ENCODE measurements at regions not wholly inside any gene's neighbourhood (a gene's known extent, or its start where the extent isn't known, plus 50 kb on each side); places are given as distances from the start of the nearest gene placed in this dataset.

DNA sequence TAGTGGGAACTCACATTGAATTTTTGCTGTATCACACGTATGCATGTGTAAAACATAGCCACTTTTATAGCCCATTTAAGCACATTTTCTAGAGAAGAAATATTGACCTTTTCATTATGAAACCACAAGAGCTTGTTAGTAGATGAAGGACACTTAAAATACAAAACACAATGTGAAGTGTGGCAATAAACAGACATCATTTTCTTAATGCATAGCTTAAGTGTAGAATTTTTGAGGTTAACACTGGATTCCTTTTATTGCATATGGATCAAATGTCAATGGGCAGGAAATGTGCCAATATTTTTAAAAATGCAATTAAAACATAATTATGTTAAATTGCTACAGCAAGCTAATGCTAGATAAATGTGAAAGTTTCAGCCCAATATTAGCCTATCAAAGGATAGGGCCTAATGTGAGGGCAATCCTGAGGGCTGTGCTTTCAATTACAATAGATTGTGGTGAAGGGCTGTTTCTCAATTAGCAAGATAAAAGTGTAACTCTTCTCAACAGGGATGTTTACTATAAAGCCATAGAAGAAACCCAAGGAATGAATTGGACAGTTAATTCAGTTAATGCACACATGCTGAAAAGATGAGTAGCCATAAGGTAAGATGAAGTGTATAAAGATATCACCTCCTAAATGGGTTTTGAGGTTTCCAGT, 489.0 kb upstream of the CDIN1 start:
- Histone ChIP-seq H3K27me3 (ENCODE audit: insufficient read depth, low read depth, severe bottlenecking) (no peaks in the 10 kb centered on the region), H3K36me3 (no peaks in the 10 kb centered on the region), H3K27ac (no peak overlapping the region), H3K4me3 (ENCODE audit: low read depth, low read length) (no peak overlapping the region), H3K9me3 (ENCODE audit: severe bottlenecking) (no peaks in the 10 kb centered on the region)
- no peak for DNase-seq
- TF ChIP-seq, protein P1, sequence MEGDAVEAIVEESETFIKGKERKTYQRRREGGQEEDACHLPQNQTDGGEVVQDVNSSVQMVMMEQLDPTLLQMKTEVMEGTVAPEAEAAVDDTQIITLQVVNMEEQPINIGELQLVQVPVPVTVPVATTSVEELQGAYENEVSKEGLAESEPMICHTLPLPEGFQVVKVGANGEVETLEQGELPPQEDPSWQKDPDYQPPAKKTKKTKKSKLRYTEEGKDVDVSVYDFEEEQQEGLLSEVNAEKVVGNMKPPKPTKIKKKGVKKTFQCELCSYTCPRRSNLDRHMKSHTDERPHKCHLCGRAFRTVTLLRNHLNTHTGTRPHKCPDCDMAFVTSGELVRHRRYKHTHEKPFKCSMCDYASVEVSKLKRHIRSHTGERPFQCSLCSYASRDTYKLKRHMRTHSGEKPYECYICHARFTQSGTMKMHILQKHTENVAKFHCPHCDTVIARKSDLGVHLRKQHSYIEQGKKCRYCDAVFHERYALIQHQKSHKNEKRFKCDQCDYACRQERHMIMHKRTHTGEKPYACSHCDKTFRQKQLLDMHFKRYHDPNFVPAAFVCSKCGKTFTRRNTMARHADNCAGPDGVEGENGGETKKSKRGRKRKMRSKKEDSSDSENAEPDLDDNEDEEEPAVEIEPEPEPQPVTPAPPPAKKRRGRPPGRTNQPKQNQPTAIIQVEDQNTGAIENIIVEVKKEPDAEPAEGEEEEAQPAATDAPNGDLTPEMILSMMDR (IDR thresholded peaks at IDR 0.05; ENCODE audit: low read depth, low read length): no peak

DNA sequence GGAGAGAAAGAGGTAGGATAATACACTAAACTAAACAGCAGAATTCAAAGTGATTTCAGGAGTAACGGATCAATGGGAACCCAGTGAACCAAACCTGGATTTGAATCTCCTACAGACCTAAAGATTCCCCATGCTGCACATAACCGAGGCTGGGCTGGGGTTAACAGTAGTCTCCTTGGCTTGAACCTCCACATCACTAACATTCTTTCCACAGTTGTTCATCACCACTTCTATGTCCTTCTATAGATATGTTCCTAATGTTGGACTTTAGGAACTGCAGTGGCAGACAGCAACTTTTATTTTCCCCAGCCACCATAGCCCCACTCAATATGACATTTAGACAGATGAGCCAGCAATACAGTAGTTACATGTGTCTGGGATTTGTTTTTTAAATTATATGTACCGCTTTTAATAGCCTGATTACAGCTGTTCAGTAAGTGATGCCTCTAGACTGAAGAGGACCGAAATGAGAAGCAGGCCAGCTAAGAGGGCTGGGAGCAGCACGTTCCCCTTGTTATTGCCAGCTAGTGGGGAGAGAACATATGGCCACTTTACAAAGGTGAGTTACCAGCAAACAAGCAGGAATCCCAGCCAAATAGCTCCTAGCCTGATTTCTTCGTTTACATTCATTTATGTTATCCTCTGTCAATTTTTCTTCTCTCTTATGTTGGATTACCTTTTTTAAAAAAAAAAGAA, 472.6 kb upstream of the CDIN1 start:
- H3K27me3 ChIP-seq (ENCODE audit: insufficient read depth, low read depth, severe bottlenecking): no peaks in the 10 kb centered on the region
- H3K9me3 ChIP-seq (ENCODE audit: severe bottlenecking): no peaks in the 10 kb centered on the region
- no peaks in the 10 kb centered on the region for H3K36me3 ChIP-seq
- TF ChIP-seq, protein P1 (IDR thresholded peaks at IDR 0.05; ENCODE audit: low read depth, low read length): no peak
- no peak overlapping the region for H3K27ac ChIP-seq
- H3K4me3 ChIP-seq (ENCODE audit: low read depth, low read length): no peak overlapping the region
- no peak for DNase-seq

DNA sequence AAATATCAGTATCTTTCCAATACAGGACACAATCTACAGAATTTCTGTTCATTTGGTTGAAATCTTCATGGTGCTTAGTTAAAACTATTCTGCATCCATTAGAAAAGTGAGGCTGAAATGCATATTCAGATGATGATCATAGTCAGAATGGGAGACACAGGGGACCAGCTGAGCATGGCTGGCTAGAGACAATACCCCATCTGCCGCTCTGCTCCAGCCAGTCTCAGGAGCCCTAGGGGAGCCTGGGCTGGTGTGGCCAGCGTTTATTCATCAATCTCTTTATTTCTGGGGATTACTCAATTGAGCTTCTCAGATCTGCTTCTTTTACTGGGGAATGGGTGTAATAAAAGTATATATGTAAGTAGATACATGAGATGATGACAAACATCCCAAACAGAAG, 470.9 kb upstream of the CDIN1 start:
- H3K4me3 ChIP-seq (ENCODE audit: low read depth, low read length): no peak overlapping the region
- H3K9me3 ChIP-seq (ENCODE audit: severe bottlenecking): no peaks in the 10 kb centered on the region
- no peak overlapping the region for H3K27ac ChIP-seq
- H3K27me3 ChIP-seq (ENCODE audit: insufficient read depth, low read depth, severe bottlenecking): no peaks in the 10 kb centered on the region
- TF ChIP-seq, protein P1 (IDR thresholded peaks at IDR 0.05; ENCODE audit: low read depth, low read length): no peak
- no peak for DNase-seq
- no peaks in the 10 kb centered on the region for H3K36me3 ChIP-seq

DNA sequence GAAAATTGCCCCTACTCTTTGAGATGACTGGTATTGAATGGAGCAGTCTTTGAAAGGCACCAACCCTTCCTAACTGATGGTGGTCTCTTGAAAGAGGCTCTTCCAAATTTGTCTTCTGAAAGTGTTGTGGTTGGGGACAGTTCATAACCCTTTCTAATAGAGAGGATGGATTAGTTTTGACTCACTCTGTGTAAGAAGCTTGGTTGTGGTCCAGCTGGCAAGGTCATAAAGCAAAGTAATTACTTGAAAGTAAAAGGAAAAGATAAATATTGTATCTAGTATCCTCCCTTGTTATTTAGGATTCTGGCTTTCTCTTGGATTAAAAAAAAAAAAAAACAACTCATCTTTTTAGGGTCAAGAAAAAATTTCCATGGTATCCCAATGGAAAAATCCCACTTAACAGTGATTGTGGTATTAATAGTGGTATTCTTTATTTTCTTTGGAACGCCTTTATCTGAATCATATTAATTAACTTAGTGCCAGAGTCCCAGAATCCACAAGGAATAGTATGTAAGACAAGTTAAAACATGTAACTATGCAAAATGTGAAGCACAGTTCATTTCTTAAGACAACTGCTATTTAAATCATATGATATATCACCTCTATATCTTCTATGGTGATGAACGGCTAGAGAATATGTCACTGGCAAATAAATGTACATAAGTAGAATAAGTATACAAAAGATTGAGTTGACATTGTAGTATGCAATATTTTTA, 469.3 kb upstream of the CDIN1 start:
- TF ChIP-seq, protein P1 (IDR thresholded peaks at IDR 0.05; ENCODE audit: low read depth, low read length): no peak
- no peak for DNase-seq
- Histone ChIP-seq H3K36me3 (no peaks in the 10 kb centered on the region), H3K9me3 (ENCODE audit: severe bottlenecking) (no peaks in the 10 kb centered on the region), H3K27ac (no peak overlapping the region), H3K27me3 (ENCODE audit: insufficient read depth, low read depth, severe bottlenecking) (no peaks in the 10 kb centered on the region), H3K4me3 (ENCODE audit: low read depth, low read length) (no peak overlapping the region)

DNA sequence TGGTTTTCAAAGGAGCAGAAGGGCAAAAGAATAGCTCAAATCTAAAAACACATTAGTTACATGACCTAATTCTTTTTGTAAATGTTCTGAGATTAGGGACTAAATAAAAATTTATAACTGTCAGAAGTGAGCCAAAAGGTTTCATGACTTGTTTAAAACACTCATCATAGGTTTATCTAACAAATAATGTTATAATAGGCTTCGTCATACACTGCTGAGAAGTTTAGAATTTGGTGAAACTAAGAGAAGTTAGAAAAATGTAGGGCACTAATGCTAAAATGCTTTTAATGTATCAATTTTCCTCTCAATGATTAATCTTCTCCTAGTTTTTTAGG, 468.8 kb upstream of the CDIN1 start:
- H3K27me3 ChIP-seq (ENCODE audit: insufficient read depth, low read depth, severe bottlenecking): no peaks in the 10 kb centered on the region
- TF ChIP-seq, protein P1 (IDR thresholded peaks at IDR 0.05; ENCODE audit: low read depth, low read length): no peak
- H3K4me3 ChIP-seq (ENCODE audit: low read depth, low read length): no peak overlapping the region
- H3K9me3 ChIP-seq (ENCODE audit: severe bottlenecking): no peaks in the 10 kb centered on the region
- no peak for DNase-seq
- H3K36me3 ChIP-seq: no peaks in the 10 kb centered on the region
- no peak overlapping the region for H3K27ac ChIP-seq
